GM12878 (cell line): ENCODE measurements at regions not wholly inside any gene's neighbourhood (a gene's known extent, or its start where the extent isn't known, plus 50 kb on each side); places are given as distances from the start of the nearest gene placed in this dataset.

Experiments
- ATAC-seq: fragments of 200-7000 bp; cut with Tn5 transposase; 3 replicates; pipeline ENCODE4 v1.9.1; 2020; ENCODE audit warnings: mild to moderate bottlenecking, moderate library complexity
- BruUV-seq: library from RNA; stranded (reverse); fragments of 400-500 nt; replicated peaks from 2 replicates; lab custom pipeline; 2021; lab: Mats Ljungman, UMichigan
- CTCF ChIA-PET: fragments of 300-600 bp; sonication (Branson Sonifier 250); formaldehyde crosslinking; extraction: SDS; loops from one replicate; lab custom pipeline; 2021; ENCODE audit warnings: inconsistent platforms; lab: Yijun Ruan, JAX
- POLR2A ChIA-PET: fragments of 350-600 bp; formaldehyde crosslinking; extraction: SDS; loops from one replicate; lab custom pipeline; 2021; ENCODE audit warnings: inconsistent platforms; lab: Charles Lee
- RAD21 ChIA-PET: fragments of 300-600 bp; sonication (Branson Sonifier 250); formaldehyde crosslinking; loops from one replicate; lab custom pipeline; 2023; ENCODE audit warnings: antibody characterized with exemption; ENCODE audit not compliant: unreplicated experiment; lab: Charles Lee
- SMC1A ChIA-PET: fragments of 300-600 bp; sonication (Branson Sonifier 250); formaldehyde crosslinking; loops from one replicate; lab custom pipeline; 2023; ENCODE audit not compliant: unreplicated experiment, uncharacterized antibody; lab: Charles Lee
- DNase-seq: peaks from one replicate; pipeline ENCODE4 v3.0.0-alpha.2; 2011; ENCODE audit warnings: low read depth, low spot score
- FAIRE-seq: peaks from 3 replicates; lab custom pipeline; 2011; peaks lifted over from hg19 to GRCh38; lab: Jason Lieb, UNC
- H2AFZ ChIP-seq: 2 replicates; pipeline ENCODE4 v1.6.0; 2011; ENCODE audit warnings: low read depth, low read length, control low read depth; ENCODE audit not compliant: control insufficient read depth
- H3K27ac ChIP-seq: 2 replicates; pipeline ENCODE4 v1.5.1; 2011; ENCODE audit warnings: control low read depth; ENCODE audit not compliant: control insufficient read depth, insufficient read depth
- H3K27me3 ChIP-seq, 2 experiments: replicated peaks in 1 of 2; 2 replicates each; pipeline versions ENCODE4 v1.6.0 to v1.6.1; 2011; ENCODE audit warnings: low read length in 1 of 2; ENCODE audit not compliant: control insufficient read depth in 2 of 2, insufficient read depth in 2 of 2
- H3K36me3 ChIP-seq, 2 experiments: 2 replicates each; pipeline ENCODE4 v1.5.1; 2011; ENCODE audit warnings: low read length in 1 of 2; ENCODE audit not compliant: control insufficient read depth in 2 of 2, insufficient read depth in 2 of 2
- H3K4me1 ChIP-seq: 2 replicates; pipeline ENCODE4 v1.6.1; 2011; ENCODE audit warnings: mild to moderate bottlenecking, low read length, moderate library complexity, mixed read lengths; ENCODE audit not compliant: control insufficient read depth, insufficient read depth
- H3K4me2 ChIP-seq: 2 replicates; pipeline ENCODE4 v1.6.0; 2011; ENCODE audit warnings: control low read depth; ENCODE audit not compliant: control insufficient read depth, insufficient read depth
- H3K4me3 ChIP-seq: fragments of 200-600 bp; sonication (generic); 2 replicates; pipeline ENCODE4 v1.5.1; 2016
- H3K79me2 ChIP-seq: 2 replicates; pipeline ENCODE4 v1.6.0; 2011; ENCODE audit warnings: low read length; ENCODE audit not compliant: control insufficient read depth, insufficient read depth
- H3K9ac ChIP-seq: 2 replicates; pipeline ENCODE4 v1.8.0; 2011; ENCODE audit warnings: low read length, control low read depth, mixed read lengths; ENCODE audit not compliant: control insufficient read depth, insufficient read depth
- H3K9me3 ChIP-seq: replicated peaks from 3 replicates; pipeline ENCODE4 v1.5.1; 2011; ENCODE audit warnings: mild to moderate bottlenecking, low read length; ENCODE audit not compliant: control insufficient read depth, insufficient read depth
- H4K20me1 ChIP-seq: 2 replicates; pipeline ENCODE4 v1.6.0; 2011; ENCODE audit not compliant: control insufficient read depth, insufficient read depth
- CEBPB ChIP-seq, 2 experiments: fragments of 150-350 bp in 1 of 2; IDR thresholded peaks; 2 replicates each; pipeline ENCODE4 v1.6.1; 2012 to 2014; ENCODE audit warnings: low read depth in 2 of 2, low read length in 2 of 2, borderline replicate concordance in 1 of 2, inconsistent platforms in 1 of 2
- E2F4 ChIP-seq: IDR thresholded peaks from 2 replicates; pipeline ENCODE4 v1.6.1; 2012; ENCODE audit warnings: low read depth, low read length, improper control_type of control experiment
- ZBED1 ChIP-seq: IDR thresholded peaks from 2 replicates; pipeline ENCODE4 v1.6.1; 2016; ENCODE audit warnings: borderline replicate concordance
- WGBS: methylation state at CpG from one replicate; pipeline ENCODE4 v1.1.6; 2016; ENCODE audit warnings: low lambda C conversion rate; ENCODE audit not compliant: insufficient replicate concordance, insufficient coverage; ENCODE audit errors: missing lambda C conversion rate; 5-methylcytosine and 5-hydroxymethylcytosine counted together
- in situ Hi-C: fragments of 300-500 bp; cut with MboI; formaldehyde crosslinking; loops from 9 replicates; pipeline ENCODE4 v1.14.3; 2018; ENCODE audit warnings: mixed read lengths
- intact Hi-C: fragments of 100-400 bp; cut with micrococcal nuclease; formaldehyde crosslinking; loops from one replicate; pipeline ENCODE4 v1.14.2; 2022; ENCODE audit not compliant: unreplicated experiment

- 26% methylated on average over 2 of the region's 2 CpGs for WGBS
- DNase-seq = no peak
- intact Hi-C loops = loop anchor here (5.0 kb wide), 1 partner anchor 33 kb away; no protein-coding TSS in a partner anchor
- Histone ChIP-seq H4K20me1 (no peaks in the 10 kb centered on the region), H3K9ac (no peak overlapping the region), H3K4me1 (peaks cover 10% of the 10 kb centered on the region; the same call in 1 of the 2 replicates), H3K27me3 (no peaks in the 10 kb centered on the region), H3K79me2 (peaks cover 53% of the 10 kb centered on the region), H3K36me3 (peaks cover 0 to 5% of the 10 kb centered on the region in 2 experiments; a peak in 2 of 4 replicates), H3K4me3 (peak overlapping the region; percentile 33; the same call in 1 of the 2 replicates), H2AFZ (no peak overlapping the region; the same call in 1 of the 2 replicates), H3K27ac (peak overlapping the region; percentile 55; the same call in 1 of the 2 replicates), H3K4me2 (peak overlapping the region; percentile 82; the same call in 1 of the 2 replicates), H3K9me3 (no peaks in the 10 kb centered on the region; the same call in 2 of the 3 replicates)
- SMC1A ChIA-PET = interaction anchor here (0.6 to 18.8 kb wide), 9 partner anchors 10 to 76 kb away, joined by 3 to 394 read pairs (median 4); no protein-coding TSS in a partner anchor
- POLR2A ChIA-PET = interaction anchor here (0.9 to 2.8 kb wide), 6 partner anchors 11 to 172 kb away, joined by 3 to 12 read pairs (median 4); no protein-coding TSS in a partner anchor
- CTCF ChIA-PET = interaction anchor here (1.0 to 3.1 kb wide), 8 partner anchors 9 to 74 kb away, joined by 3 to 13 read pairs (median 4); no protein-coding TSS in a partner anchor
- RAD21 ChIA-PET = interaction anchor here (0.7 to 12.5 kb wide), 7 partner anchors 9 to 44 kb away, joined by 3 to 207 read pairs (median 4); no protein-coding TSS in a partner anchor
- no TSS peak for BruUV-seq
- ATAC-seq = no peak
- TF ChIP-seq CEBPB (IDR thresholded peaks at IDR 0.05; ENCODE audit: borderline replicate concordance in 1 of 2, low read depth in 2 of 2, low read length in 2 of 2) = no peak
- TF ChIP-seq E2F4 = no peak
- TF ChIP-seq ZBED1 = no peak
- in situ Hi-C loops = no loop called here
- no peak for FAIRE-seq
These were observed 229.6 kb downstream of the IGSF11 start for GRCh38 chr3:118805007-118805406.
